ENCODE measurements at regions not wholly inside any gene's neighbourhood (a gene's known extent, or its start where the extent isn't known, plus 50 kb on each side); places are given as distances from the start of the nearest gene placed in this dataset.

GRCh38 chr3:102791641-102792589 is 357.1 kb downstream of the ZPLD1 start:
- TF ChIP-seq CTCF (IDR thresholded peaks at IDR 0.05; ENCODE audit: insufficient read depth, low read length) (no peak), GABPA (IDR thresholded peaks at IDR 0.05; ENCODE audit: low read depth) (no peak), POLR2AphosphoS5 (IDR thresholded peaks at IDR 0.05; ENCODE audit: low read depth) (no peak), REST (IDR thresholded peaks at IDR 0.05; ENCODE audit: insufficient replicate concordance, low read depth) (no peak), SPI1 (IDR thresholded peaks at IDR 0.05; ENCODE audit: borderline replicate concordance, low read depth) (no peak)
- no peak for DNase-seq (ENCODE audit: low read depth in 1 of 2, low spot score in 1 of 2)
- Histone ChIP-seq H3K27me3 (ENCODE audit: insufficient read depth, poor library complexity, severe bottlenecking) (no peaks in the 10 kb centered on the region), H3K4me3 (replicated peaks; ENCODE audit: insufficient read depth, low read length) (no peak overlapping the region), H3K27ac (replicated peaks) (no peak overlapping the region)

GRCh38 chr3:102796804-102797203 is 362.0 kb downstream of the ZPLD1 start:
- no peak for DNase-seq (ENCODE audit: low read depth in 1 of 2, low spot score in 1 of 2)

More at GRCh38 chr3:102796804-102797203, 362.0 kb downstream of the ZPLD1 start:
- no peak for TF ChIP-seq GABPA (IDR thresholded peaks at IDR 0.05; ENCODE audit: low read depth)
- no peak for TF ChIP-seq REST (IDR thresholded peaks at IDR 0.05; ENCODE audit: insufficient replicate concordance, low read depth)
- TF ChIP-seq CTCF (IDR thresholded peaks at IDR 0.05; ENCODE audit: insufficient read depth, low read length) = no peak
- no peak for TF ChIP-seq POLR2AphosphoS5 (IDR thresholded peaks at IDR 0.05; ENCODE audit: low read depth)
- no peak for TF ChIP-seq SPI1 (IDR thresholded peaks at IDR 0.05; ENCODE audit: borderline replicate concordance, low read depth)
- no peaks in the 10 kb centered on the region for H3K27me3 ChIP-seq (ENCODE audit: insufficient read depth, poor library complexity, severe bottlenecking)
- no peak overlapping the region for H3K4me3 ChIP-seq (replicated peaks; ENCODE audit: insufficient read depth, low read length)
- no peak overlapping the region for H3K27ac ChIP-seq (replicated peaks)

Data from HL-60 (cell line).